ENCODE measurements at regions not wholly inside any gene's neighbourhood (a gene's known extent, or its start where the extent isn't known, plus 50 kb on each side); places are given as distances from the start of the nearest gene placed in this dataset.
A peak's percentile ranks its signal among the peaks of the same experiment; 100 is the strongest.

- in situ Hi-C loops (cut with MboI; ENCODE audit: low sequenced_read_pairs in 4 of 4) = no loop called here
- Histone ChIP-seq H3K4me3 (no peak overlapping the region), H3K27ac (no peak overlapping the region), H3K4me1 (no peaks in the 10 kb centered on the region), H3K36me3 (no peaks in the 10 kb centered on the region), H3K9me3 (no peaks in the 10 kb centered on the region), H3K27me3 (no peaks in the 10 kb centered on the region)
- no peak for ATAC-seq
- intact Hi-C loops (cut with DNase I; ENCODE audit: low total_unique reads) = no loop called here
- TF ChIP-seq POLR2A (IDR thresholded peaks at IDR 0.05) (no peak), CTCF (IDR thresholded peaks at IDR 0.05 in 4 of 5, conservative IDR thresholded peaks at IDR 0.05 in 1 of 5) (no peak)
- no peak for DNase-seq
Observed at GRCh38 chr2:128618642-128619041, 300.0 kb upstream of the HS6ST1 start.

GRCh38 chr2:128619471-128620325 is 301.0 kb upstream of the HS6ST1 start:
- H3K4me3 ChIP-seq = no peak overlapping the region
- DNase-seq (no peak), ATAC-seq (no peak)
- H3K36me3 ChIP-seq = no peaks in the 10 kb centered on the region
- TF ChIP-seq POLR2A (IDR thresholded peaks at IDR 0.05) = no peak
- no peak for TF ChIP-seq CTCF (IDR thresholded peaks at IDR 0.05 in 4 of 5, conservative IDR thresholded peaks at IDR 0.05 in 1 of 5)
- no peak overlapping the region for H3K27ac ChIP-seq
- no peaks in the 10 kb centered on the region for H3K27me3 ChIP-seq
- H3K4me1 ChIP-seq = no peaks in the 10 kb centered on the region
- in situ Hi-C loops (cut with MboI; ENCODE audit: low sequenced_read_pairs in 4 of 4) (no loop called here), intact Hi-C loops (cut with DNase I; ENCODE audit: low total_unique reads) (no loop called here)
- no peaks in the 10 kb centered on the region for H3K9me3 ChIP-seq

- no peak for DNase-seq
- H3K4me1 ChIP-seq = no peaks in the 10 kb centered on the region
- no peaks in the 10 kb centered on the region for H3K9me3 ChIP-seq
- no peaks in the 10 kb centered on the region for H3K27me3 ChIP-seq
- no peaks in the 10 kb centered on the region for H3K36me3 ChIP-seq
- H3K4me3 ChIP-seq = no peak overlapping the region
- in situ Hi-C loops (cut with MboI; ENCODE audit: low sequenced_read_pairs in 4 of 4) (no loop called here), intact Hi-C loops (cut with DNase I; ENCODE audit: low total_unique reads) (no loop called here)
- no peak overlapping the region for H3K27ac ChIP-seq
- TF ChIP-seq CTCF (IDR thresholded peaks at IDR 0.05 in 4 of 5, conservative IDR thresholded peaks at IDR 0.05 in 1 of 5) = no peak
- no peak for TF ChIP-seq POLR2A (IDR thresholded peaks at IDR 0.05)
- no peak for ATAC-seq
Observed at GRCh38 chr2:128621074-128621473, 302.4 kb upstream of the HS6ST1 start.

- DNase-seq (peak in 1 of 2 donors; percentile 42), ATAC-seq (no peak)
- no peak overlapping the region for H3K4me3 ChIP-seq
- in situ Hi-C loops (cut with MboI; ENCODE audit: low sequenced_read_pairs in 4 of 4) = no loop called here
- no peaks in the 10 kb centered on the region for H3K27me3 ChIP-seq
- no peak overlapping the region for H3K27ac ChIP-seq
- TF ChIP-seq POLR2A (IDR thresholded peaks at IDR 0.05) = no peak
- no peak for TF ChIP-seq CTCF (IDR thresholded peaks at IDR 0.05 in 4 of 5, conservative IDR thresholded peaks at IDR 0.05 in 1 of 5)
- no peaks in the 10 kb centered on the region for H3K9me3 ChIP-seq
- no peaks in the 10 kb centered on the region for H3K36me3 ChIP-seq
- intact Hi-C loops (cut with DNase I; ENCODE audit: low total_unique reads) = no loop called here
- no peaks in the 10 kb centered on the region for H3K4me1 ChIP-seq
Observed at GRCh38 chr2:128622371-128622770, 303.7 kb upstream of the HS6ST1 start.
